ENCODE measurements at regions not wholly inside any gene's neighbourhood (a gene's known extent, or its start where the extent isn't known, plus 50 kb on each side); places are given as distances from the start of the nearest gene placed in this dataset.
"Not testable (repeated sequence)": the region's sequence is repeated elsewhere in the genome, so short reads cannot be mapped to it uniquely, and the experiment has no call there.

DNA sequence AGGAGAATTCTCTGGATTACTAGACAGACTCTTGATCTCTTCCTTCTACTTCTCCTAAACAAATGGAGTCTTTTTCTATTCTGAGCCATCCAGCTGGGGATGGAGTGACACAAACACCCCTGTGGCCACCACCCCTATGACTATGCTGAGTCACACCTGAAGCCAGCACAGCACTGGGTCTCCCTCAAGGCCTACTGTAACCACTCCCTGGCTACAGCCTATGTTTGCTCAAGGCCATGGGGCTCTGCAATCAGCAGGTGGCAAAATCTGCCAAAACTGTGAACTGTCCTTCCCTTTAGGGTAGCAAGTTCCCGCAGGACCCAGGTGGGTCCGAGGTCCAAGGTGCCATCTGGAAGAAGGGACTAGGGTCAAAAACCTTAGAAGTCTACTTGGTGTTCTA, 132.3 kb downstream of the TINAG start:
- DNase-seq, result no peak

DNA sequence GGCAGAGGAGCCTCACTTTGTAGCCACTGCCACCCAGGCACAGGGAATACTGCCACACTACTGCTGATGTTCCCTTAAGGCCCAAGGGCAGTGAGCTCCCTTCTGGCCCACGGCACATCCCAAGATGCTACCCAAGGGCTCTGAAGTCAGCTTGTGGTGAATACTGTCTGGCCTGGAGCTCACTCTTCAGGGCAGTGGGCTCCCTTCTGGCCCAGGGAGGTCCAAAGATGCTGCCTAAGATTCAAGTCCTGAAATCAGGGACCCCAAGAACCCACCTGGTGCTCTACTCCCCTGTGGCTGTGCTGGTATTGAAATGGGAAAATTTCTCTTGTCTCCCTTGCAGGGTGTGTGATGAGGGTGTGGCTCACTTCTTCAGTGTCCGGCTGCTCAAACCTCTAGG, 132.8 kb downstream of the TINAG start:
- DNase-seq, result no peak

DNA sequence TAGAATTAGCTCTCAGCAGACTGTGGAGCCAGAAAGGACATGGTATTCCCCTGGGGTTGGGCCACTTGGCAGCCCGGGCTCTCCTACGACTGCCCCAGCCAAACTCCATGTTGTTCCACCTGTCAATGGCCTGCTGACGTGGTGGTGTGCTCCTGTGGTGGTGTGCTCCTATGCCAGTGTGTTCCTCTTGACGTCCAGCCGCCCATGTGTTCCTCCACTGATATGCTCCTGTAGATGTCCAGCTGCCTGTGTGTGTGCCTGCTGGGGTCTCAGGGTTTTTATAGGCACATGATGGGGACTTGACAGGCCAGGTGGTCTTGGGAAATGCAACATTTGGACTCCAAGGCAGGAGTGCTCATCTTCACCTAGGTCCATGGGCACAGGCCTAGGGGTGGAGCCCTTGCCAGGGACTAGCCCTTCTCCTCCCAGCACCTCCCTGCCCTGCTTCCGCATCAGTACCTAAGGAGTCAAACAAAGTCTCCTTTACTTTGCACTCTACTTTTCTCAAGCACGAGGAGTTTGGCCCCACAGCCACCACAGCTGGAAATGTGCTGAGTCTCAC, 133.5 kb downstream of the TINAG start:
- DNase-seq, result no peak

DNA sequence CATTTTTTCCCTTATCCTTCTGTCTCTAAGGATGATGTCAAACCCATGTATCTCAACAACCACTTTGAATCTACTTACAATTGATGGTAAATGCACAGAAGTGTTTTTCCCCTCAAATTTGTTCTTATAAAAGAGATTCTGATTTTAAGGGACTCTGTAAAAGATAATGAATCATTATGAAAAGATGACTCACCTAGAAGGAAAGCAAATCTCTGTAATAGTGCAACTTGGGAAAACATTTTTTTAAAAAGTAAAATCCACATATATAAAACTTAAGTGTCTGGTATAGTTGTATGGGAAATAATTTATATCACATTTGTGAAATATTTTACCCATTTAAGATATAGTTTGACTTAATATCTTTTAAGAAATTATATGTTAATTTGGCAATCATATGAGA, 137.0 kb downstream of the TINAG start:
- no peak for DNase-seq

DNA sequence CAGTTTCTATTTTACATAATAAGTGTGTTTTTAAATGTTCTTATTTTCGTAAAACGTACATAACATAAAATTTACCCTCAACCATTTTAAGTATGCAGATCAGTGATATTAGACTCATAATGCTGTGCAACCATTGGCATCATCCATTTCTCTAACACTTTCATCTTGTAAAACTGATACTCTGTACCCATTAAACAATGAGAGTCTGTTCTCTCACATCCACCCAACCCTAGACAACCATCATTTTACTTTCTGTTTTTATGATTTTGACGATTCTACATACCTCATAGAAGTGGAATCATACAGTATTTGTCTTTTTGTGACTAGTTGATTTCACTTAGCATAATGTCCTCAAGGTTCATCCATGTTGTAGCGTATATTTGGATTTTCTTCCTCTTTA, 140.4 kb downstream of the TINAG start:
- DNase-seq, result no peak

DNA sequence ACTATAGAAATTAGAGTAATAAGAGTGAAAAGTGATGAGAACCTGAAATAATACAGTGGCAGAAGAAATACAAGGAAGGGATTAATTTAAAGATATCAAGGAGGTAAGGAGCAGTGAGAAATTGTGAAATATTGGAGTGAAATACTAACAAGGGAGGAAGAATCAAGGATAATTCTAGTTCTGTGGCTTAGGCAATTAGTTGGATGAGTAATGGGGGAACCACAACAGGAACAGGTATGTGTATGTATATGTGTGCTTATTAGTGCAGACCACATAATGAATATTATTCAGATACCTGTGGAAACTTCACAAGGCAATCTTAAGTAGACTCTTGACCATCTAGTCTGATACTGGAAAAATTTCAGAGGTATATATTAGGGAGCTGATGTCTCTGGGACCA, 143.3 kb downstream of the TINAG start:
- no peak for DNase-seq

DNA sequence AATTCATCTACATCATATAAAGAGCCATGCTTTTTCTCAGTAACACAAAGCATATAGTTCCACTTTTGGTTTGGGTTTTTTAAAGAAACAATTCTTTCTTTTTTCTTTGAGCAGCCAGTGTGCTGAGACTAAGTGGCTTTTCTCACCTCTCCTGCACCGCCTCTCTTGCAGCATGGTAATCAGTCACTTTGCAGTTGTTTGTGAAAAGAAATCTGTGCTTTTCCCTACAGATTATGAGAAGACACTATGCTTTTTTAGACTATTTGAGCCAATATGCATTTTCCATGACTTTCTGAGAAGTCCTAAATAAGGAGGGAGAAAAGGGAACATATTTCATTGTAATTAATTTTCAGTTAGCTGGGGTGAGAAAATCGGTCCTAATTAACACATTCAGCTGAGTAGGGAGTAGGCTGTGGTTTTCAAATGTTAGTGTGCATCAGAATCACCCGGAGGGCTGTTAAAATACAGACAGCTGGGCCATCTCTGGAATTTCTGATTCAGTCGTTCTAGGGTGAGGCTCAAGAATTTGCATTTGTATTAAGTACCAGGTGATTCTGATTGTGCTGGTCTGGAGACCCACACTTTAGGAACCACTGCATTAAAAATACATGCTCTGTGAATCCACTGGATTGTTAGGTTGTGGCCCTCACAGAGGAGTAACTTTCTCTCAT, 155.2 kb downstream of the TINAG start:
- DNase-seq, result no peak

DNA sequence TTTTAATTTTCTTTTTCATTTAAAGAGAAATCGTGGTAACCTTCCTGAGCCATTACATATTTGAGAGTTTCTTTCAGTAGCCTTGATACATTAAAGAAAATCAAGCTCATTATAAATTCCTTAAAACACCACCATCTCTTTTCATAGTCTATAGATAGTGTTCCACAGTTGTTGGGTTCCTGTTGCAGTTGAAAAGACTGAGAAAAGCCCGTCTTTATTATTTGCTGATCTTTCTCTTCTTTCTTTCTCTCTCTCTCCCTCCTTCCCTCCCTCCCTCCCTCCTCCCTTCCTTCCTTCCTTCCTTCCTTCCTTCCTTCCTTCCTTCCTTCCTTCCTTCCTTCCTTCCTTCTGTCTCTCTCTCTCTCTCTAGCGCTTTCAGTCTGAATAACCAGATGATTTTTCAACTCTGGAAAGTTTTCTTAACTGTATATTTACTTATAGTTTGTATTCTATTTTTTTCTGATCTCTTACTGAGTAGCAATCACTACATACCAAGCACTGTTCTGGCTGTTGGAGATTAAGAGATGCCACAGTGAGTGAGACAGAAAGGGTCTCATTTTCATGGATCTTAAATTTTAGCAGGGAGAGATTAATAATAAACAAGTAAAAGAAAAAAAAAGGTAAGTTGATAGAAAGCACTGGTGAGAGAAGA, 157.5 kb downstream of the TINAG start:
- no peak for DNase-seq

DNA sequence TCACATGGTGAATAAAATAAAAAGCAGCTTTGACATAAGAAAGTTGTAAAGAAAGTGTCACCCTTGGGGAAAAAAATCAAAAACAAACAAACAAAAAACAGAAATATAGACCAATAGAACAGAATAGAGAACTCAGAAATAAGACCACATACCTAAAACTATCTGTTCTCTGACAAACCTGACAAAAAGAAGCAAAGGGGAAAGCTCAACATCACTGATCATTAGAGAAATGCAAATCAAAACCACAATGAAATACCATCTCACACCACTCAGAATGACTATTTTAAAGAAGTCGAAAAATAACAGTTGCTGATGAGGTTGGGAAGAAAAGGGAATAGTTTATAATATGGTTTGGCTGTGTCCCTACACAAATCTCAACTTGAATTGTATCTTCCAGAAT, 159.1 kb downstream of the TINAG start:
- no peak for DNase-seq

DNA sequence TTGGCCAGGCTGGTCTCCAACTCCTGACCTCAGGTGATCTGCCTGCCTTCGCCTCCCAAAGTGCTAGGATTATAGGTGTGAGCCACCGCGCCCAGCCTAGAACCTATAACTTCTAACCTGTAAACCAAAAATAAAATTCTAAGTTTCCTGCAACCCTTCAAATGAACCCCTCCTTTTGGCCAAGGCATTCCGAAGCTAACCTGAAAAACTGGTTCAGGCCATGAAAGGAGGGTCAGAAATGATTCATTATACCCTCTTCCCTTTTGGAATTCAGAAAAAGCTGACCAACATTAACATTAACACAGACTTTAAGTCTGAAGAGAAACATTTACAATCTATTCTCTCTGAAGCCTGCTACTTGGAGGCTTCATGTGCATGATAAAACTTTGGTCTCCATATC, 165.1 kb downstream of the TINAG start:
- DNase-seq, result no peak

DNA sequence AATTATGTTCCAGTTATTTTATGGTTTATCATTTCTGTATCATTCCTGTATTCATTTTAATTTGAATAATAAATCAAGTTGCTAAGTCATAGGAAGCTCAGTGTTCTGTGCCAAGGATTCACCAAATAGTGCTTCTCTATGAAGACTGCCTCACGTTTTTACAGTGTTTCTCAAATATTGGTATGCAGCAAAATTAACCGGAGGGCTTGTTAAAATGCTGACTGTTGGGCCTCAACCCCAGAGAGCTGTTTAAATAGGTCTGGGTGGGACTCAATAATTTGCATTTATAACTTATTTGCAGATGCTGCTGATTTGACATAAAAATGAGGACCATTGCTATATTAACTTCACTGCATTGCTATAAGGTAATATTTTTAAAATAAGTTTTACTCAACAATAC, 166.7 kb downstream of the TINAG start:
- no peak for DNase-seq

DNA sequence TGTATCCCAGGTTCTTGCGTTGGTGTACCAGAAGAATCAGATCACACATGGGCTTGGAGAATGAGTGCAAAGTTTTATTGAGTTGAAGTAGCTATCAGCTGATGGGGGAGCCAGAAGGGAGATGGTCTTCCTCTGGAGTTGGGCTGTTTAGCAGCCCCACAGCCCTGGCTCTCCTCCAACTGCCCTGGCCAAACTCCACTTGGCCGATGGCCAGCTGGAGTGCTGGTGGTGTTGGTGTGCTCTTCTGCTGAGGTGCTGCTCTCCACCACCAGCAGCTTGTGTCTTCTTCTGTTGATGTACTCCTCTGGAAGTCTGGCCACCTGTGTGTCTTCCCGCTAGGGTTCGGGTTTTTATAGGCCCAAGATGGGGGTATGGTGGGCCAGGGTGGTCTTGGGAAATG, 172.8 kb downstream of the TINAG start:
- no peak for DNase-seq

DNA sequence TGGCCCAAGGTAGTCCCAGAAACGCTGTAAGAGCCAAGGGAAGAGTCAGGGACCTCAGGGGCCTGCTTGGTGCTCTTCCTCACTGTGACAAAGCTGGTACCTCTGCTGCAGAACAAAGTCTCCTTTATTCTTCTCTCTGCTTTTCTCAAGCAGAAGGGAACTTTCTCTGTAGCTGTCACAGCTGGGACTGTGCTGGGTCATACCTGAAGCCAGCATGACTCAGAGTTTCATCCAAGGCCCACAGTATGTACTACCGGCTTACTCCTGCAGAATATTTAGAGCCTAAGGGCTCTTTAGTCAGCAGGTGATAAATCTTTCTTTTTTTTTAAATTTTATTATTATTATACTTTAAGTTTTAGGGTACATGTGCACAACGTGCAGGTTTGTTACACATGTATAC, 183.2 kb downstream of the TINAG start:
- DNase-seq, result no peak

DNA sequence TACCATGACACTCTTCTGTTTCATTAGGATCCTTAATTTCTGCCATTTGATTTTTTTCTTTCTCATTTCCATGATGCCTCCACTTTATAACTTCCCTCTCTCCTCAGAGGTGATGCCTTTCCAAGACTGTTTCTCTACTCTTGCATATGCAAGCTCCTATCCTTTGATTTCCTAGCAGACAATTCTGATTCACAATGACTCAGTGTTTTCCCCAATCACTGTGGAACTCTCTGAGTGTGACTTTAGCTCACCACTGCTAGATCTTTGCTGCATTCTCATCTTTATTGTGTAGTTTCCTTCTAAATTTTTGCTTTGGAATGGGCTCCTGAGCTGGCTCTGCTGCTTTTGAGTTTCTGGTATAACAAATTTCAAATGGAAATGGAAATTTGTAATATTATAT, 184.9 kb downstream of the TINAG start:
- no peak for DNase-seq

DNA sequence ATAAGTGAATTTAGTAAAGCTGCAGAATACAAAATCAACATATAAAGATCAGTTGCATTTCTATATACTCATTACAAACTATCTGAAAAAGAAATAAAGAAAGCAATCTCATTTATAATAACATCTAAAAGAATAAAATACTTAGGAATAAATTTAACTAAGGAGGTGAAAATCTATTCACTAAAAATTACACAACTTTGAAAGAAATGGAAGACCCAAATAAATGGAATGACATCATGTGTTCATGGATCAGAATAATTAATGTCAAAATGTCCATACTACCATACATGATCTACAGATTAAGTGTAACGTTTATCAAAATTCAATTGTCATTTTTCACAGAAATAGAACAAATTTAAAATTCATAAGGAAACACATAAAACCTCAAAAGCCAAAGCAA, 194.9 kb downstream of the TINAG start:
- no peak for DNase-seq

DNA sequence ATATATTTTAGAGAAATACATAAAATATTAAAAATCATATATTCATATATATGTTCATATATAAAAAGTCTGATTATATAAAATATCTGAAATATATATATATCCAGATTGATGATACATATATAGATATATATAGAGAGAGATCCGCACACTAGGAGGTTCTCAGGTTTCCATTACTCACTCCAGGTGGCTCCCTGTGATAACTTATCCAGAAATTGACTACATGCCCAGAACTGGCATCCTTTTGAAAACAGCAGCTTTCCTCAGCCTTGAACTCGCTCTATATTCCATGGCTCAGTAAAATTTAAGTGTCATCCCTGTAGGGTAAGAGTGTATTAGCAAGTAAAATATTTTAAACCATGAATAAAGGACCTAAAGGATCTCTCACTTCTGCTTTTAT, 206.8 kb downstream of the TINAG start:
- DNase-seq, result no peak

DNA sequence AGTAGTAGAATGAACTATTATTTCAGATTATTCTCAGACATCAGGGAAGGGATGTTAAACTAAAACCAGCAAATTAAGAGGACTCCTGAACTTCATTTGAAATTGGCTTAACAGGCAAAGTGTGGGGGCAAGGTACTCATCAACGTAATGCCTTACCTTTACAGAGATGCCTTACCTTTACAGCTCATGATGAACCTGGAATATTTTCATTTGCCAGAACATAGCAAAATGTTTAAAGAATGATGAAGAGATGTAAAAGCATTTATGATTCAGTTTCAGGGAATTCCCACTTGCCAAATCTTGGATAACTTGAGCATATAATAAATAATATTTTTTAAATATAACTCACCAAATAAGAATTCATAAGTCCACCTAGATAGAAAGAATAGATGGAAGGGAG, 207.5 kb downstream of the TINAG start:
- no peak for DNase-seq

DNA sequence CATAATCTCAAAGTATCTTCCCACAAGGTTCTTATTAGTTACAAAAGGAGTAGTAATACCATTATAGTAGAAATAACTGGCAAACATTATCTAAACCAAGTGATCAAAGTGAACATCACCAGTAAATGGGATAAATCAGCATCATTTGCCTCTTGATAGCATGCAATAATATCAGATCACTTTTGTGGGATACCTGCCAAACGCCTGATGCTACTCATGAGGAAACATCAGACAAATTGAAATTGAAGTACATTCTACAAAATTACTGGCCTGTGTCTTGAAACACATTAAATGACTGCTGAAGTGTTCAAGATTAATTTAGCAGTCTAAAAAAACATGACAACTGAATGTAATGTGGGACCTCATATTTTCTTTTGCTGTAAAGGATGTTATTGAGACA, 208.1 kb downstream of the TINAG start:
- no peak for DNase-seq

DNA sequence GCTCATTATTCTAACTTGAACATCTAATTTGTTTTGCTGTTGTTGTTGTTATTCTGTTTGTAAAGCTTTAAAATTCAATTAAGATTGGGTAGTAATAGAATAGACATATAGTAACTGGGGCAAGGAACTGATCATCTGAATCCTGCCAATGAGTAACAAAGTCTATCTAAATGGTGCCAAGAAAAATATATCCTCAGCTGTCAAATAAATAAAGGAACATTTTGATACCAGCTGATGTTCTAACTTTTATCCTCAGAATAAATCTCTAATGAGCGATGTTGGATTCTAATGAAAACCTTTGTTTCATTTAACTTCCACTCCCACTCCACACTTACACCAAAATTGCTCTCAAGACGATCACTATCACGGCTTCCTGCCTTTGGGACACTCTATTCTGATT, 210.9 kb downstream of the TINAG start:
- no peak for DNase-seq

DNA sequence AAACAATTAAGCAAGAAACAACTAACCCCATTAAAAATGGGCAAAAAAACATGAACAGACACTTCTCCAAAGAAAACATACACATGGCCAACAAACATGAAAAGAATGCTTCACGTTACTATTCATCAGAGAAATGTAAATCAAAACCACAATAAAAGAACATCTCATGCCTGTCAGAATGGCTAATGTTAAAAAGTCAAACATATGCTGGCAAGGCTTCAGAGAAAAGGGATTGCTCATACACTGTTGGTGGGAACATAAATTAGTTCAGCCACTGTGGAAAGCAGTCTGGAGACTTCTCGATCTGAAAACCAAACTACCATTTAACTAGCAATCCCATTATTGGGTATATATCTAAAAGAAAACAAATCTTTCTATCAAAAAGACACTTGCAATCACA, 217.5 kb downstream of the TINAG start:
- DNase-seq, result no peak

DNA sequence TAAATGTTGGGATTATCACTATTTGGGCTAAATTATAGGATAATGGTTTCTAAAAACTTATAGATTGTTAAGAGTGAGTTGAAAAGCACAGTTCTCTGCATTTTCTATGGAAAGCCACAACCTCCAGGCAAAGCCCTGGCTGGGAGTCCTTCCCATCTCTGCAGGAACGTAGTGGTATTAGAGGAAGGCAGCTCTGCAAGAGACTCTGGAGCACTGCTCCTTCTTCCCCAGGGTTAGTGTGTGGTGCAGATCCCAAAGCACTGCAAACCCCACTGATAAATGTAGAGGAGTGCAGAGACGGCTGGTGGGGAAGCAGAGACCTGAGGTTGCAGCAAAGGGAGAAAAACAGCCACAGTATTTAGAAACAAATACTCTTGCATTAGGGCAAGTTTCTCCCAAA, 225.3 kb downstream of the TINAG start:
- DNase-seq, result no peak

DNA sequence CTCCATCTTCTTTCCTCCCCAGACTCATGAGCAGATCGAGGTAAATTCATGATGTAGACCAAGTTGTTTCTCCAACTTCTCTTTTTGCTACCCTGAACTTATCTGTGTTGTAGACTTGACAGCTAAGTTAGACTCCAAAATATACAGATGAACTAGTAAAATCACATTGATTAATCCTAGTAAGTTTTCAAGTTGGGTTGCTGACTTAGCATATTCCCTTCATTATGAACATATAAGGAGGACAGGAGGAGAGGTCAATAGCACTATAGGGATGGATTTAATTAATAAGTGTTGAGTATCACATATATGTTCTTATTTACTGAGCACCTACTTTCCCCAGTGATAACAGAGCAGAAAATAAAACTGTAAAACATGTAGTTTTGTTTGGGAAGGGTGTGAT, 227.3 kb downstream of the TINAG start:
- no peak for DNase-seq

DNA sequence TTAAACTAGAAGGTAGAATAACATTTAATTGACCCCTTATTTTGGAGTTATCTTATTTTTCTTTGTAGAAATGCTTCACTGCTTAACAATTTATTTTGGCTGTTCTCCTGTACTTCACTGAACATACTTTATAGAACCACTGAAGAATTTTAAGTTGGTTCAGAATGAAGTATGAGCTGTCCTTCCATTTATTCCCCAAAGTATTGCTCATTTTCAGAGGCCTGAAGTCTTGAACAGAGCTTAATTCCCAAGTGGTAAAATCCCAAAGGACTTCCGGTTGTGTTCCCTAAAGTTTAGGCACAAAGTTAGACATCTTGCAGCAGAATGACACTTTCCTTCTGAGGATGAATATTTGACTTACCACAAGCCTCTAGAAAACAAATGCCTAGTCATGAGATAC, 233.3 kb downstream of the TINAG start:
- DNase-seq, result no peak

DNA sequence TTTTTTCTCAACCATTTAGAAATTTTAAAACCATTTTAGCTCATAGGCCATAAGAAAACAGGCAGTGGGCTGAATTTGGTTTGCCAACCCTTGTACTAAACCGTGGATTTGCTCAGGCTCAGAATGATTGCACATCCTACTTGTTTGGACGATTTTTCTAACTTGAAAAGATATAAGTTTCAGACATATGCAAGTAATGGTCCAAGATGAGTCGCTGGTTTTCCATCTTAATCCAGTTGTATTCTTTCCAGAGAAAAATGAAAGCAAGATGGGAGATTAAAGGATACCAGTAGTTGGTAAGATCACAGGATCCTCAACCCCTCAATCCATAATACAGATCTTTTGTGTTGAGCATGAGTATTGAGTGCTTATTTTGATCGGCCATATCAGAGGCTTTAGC, 250.9 kb downstream of the TINAG start:
- no peak for DNase-seq

DNA sequence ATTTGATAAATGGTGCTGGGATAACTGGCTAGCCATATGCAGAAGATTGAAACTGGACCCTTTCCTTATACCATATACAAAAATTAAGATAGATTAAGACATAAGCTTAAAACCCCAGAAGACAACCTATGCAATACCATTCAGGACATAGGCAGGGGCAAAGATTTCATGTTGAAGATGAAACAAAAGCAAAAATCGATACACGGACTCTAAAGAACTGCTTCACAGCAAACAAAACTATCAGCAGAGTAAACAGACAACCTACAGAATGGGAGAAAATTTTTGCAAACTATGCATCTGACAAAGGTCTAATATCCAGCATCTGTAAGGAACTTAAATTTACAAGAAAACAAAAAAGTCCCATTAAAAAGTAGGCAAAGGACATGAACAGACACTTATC, 255.9 kb downstream of the TINAG start:
- not testable (repeated sequence) for DNase-seq
